HS-27A (cell line): ENCODE measurements at regions not wholly inside any gene's neighbourhood (a gene's known extent, or its start where the extent isn't known, plus 50 kb on each side); places are given as distances from the start of the nearest gene placed in this dataset.
"Not testable (repeated sequence)": the region's sequence is repeated elsewhere in the genome, so short reads cannot be mapped to it uniquely, and the experiment has no call there.

Source experiments
- DNase-seq: peaks from one replicate; pipeline ENCODE4 v3.0.0-alpha.2; 2012; ENCODE audit warnings: low read depth, missing footprints

DNA sequence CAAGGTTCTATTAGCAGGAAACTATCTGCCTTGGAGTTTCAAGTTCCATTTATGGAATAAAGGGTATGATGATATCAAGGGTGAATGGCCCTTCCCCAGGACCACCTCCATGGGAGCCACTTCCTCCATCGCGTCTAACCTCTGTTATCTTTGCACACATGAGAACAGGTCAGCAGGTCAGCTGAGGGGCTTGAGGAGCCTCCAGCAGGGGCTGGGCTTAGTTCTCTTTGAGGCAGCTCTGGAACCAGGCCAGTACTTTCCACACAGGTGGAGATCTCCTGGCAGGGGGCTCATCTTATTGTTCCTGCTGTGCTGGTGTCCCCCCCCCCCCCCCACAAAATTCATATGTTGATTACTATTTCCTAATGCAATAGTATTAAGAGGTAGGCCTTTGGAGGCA is 472.2 kb upstream of the ZMIZ1 start:
- no peak for DNase-seq

DNA sequence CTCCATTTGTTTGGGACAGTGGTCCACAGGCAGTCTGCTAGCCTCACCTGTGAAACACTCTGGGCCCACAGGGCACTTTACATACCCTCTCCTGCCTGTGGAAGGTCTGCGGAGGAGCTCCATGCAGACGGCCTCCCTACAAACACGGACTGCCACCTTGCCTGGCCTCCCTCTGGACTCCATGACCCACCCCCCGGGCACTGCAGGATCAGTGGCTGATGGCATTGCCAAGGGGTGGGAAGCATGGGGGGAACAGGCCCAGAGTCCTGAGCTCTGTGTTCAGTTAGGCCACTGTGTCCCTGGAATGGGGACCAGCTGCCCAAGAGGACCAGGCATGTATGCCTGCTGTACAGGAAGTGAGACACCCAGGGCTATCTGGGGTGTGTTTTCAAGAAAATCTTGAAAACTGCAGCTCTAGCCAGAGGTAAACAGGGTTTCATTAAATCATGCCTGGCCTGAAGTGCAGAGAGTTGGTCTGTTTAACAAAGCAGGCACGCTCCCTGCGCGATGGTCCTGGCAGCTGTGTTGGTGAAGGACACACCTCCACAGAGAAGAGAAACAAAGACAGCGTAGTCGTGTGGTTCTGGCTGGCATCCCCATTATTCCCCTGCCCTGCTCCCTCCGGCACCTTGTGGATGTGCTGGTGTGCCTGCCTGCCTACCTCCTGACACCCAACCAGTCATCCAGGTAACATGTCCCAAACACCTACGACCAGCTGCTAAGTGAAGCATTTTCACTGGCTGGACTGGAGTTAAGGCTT is 470.8 kb upstream of the ZMIZ1 start:
- DNase-seq = no peak

DNA sequence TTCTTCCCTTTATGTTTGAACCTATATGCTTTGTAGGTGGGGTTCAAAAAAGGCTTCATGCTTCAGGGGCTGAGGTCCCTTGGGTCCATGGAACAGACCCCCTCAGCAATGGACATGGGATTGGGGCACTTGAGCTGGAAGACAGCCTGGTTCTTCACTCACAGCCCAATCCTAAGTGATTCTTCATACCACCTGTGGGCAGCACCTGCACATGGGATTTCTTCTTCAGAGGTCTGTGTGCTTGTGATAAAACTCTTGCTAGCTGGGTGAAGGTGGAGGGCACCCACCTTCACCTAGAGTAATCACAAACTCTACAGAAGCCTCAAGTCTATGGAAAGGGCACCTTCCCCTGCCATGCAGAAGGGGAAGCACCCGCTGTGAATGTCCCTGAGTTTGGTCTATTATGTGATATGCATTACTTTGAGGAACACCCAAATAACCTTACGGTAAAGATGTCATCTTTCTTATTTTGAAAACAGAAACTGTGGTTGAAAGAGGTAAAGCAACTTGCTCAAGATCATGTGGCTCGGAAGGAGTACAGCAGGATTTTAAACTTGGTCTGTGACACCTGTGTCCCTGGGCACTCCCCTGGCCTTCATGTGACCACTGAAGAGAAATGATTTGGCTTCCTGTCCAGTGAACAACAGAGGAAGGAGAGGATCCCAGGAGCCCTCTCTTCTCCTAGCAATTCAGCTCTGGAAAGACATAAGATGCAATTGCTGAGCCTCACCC is 469.5 kb upstream of the ZMIZ1 start:
- DNase-seq = no peak

DNA sequence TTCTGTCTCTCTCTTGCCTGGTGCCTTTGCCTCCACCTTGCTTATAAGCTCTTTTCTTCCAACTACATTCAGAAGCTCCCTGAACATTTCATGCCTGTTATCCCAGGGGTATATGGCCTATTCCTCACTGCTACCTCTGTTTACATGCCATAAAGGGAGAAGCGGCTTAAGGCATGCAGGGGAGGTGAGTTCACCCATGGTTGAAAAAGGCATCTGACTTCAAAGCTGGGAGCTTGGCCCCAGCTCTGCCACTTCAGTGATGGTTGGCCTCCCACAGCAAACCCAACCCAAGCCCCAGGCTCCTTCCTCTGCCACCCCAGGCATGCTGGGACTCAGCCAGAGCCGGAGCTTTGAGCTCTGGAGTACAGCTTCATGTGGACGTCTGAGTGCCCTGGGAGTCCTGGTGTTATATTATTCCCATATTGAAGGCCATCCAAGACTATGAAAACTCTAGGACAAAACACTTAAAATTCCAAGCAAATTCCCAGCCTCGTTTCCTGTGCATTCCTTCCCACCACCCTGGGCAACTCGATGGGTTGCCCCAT is 468.6 kb upstream of the ZMIZ1 start:
- no peak for DNase-seq

DNA sequence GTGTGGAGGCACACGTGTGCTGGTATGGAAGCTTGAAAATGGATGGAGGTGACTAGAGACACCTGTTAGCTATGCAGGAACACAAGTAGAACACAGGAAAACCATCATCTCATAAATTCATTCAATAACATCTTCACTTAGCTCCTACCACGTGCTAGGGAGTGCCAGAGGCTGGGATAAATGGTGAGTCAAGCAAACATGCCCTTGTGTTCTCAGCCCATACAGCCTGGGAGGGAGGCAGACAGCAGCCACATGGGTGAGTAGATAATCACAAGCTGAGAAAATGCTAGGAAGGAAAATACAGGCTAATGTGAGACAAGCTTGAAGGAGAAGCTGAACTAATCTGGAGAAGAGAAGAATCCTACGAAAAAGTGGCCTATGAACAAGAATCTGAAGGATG is 468.0 kb upstream of the ZMIZ1 start:
- no peak for DNase-seq

DNA sequence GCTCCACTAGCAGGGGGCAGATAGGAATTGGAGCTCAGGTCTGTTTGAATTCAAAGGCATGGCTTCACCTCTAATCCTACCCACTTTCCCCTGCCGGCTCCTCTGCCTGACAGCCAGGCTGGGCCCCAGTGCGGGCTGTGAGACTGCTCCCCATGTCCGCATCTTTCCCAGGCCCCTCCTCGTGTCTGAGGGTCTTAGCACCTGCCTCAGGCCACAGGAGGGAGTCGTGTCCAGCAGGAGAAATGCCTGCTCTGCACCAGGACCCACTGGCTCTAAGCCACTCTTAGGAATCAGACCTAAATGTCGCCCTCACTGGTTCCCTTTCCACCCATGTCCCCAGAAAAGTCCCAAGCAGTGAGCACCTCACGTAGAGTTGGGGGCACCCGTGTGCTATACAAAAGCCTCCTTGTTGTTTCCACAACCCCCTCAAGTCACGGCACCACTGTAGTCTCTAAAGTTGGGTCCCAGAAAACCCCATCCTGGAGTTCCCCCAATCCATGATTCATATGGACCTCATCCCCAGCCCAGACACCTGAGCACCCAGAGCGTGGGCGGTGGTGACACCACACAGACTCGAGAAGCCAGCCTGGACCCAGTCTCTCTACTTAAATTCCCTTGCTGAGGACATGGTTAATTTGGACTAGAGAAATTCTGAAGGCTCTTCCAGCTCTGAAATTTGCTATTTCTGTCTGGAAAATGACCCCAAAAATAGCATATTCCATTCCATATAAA is 466.4 kb upstream of the ZMIZ1 start:
- no peak for DNase-seq

DNA sequence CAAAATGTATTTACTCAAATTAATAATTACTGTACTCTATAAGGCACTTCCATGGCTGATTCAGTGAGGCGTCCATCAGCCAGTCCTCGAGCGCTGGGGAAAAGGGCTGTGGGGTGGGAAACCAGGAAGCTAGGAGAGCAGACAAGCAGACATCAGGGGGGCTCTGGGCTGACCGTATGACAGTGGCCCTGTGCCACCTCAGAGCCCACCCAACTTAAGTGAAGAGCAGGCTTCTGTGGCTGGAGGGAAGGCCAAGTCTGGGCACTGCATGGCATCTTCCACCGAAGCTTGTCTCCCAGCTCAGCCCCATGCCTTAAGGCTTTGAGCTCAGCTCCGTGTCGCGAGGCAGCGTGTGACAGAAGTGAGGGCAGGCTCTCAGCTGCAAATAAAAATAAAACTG is 464.5 kb upstream of the ZMIZ1 start:
- no peak for DNase-seq

DNA sequence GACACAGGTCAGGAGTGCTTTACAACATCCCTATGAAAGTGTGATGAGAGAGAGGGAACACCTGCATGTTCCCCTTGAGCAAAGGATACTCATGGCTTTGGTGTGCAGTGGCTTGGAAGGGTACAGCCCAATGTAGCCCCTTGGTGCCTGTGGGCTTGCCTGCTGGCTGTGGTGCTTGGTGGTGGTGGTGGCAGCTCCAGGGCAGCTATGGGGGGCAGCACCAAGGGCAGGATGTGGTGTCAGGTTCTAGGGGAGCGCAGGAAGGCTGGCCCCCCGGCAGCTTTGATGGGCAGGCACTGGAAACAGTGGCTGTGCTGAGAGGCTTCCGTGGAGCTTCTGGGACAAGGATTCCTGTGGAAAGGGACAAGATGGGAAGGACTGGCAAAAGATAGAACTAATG is 464.0 kb upstream of the ZMIZ1 start:
- DNase-seq = no peak

DNA sequence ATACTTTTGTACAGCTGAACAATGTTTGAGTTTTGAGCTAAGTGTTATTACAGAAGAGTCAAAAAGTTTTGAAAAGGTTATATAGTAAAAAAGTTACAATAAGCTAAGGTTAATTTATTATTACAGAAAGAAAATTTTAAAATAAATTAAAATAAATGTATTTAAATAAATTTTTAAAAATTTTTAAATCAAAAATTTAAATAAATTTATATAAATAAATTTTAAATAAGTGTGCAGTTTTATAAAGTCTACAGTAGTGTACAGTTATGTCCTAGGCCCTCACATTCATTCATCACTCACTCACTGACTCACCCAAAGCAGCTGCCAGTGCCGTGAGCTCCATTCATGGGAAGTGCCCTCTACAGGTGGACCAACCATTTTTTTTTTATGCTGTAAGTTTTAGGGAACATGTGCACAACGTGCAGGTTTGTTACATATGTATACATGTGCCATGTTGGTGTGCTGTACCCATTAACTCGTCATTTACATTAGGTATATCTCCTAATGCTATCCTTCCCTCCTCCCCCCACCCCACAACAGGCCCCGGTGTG is 462.9 kb upstream of the ZMIZ1 start:
- no peak for DNase-seq

DNA sequence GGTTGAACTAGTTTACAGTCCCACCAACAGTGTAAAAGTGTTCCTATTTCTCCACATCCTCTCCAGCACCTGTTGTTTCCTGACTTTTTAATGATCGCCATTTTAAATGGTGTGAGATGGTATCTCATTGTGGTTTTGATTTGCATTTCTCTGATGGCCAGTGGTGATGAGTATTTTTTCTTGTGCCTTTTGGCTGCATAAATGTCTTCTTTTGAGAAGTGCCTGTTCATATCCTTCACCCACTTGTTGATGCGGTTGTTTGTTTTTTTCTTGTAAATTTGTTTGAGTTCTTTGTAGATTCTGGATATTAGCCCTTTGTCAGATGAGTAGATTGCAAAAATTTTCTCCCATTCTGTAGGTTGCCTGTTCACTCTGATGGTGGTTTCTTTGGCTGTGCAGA is 462.0 kb upstream of the ZMIZ1 start:
- not testable (repeated sequence) for DNase-seq

DNA sequence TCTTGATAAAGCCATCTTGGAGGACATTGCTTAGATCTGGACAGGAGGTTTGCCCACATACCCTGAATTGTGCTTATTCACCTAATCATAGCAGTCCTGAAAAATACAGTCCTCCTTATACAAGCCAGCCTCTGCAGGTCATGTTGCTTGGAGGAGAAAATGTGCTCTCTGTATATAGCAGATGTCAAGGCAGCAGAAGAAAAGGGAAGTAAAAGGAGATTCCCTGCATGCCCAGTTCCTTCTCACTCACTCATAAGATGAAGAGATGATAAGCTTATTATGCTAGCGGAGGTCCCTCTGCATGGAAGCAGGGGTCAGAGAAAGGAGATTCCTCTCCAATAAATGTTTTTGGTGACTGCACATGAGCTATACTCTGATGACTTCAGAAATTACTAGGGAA is 458.8 kb upstream of the ZMIZ1 start:
- no peak for DNase-seq

DNA sequence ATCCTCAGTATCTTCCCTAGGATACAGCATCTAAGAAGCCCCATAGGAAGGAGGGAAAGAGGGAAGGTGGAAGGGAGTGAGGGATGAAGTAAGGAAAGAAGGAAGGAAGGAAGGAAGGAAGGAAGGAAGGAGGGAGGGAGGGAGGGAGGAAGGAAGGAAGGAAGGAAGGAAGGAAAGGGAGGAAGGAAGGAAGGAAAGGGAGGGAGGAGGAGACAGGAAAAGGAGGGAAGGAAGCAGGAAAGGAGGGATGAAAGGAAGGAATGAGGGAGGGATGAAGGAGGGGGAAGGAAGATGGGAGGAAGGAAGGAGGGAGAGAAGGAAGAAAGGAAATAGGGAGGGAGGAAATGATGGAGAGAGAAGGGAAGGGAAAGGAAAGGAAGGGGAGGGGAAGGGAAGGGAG is 455.6 kb upstream of the ZMIZ1 start:
- DNase-seq = no peak

DNA sequence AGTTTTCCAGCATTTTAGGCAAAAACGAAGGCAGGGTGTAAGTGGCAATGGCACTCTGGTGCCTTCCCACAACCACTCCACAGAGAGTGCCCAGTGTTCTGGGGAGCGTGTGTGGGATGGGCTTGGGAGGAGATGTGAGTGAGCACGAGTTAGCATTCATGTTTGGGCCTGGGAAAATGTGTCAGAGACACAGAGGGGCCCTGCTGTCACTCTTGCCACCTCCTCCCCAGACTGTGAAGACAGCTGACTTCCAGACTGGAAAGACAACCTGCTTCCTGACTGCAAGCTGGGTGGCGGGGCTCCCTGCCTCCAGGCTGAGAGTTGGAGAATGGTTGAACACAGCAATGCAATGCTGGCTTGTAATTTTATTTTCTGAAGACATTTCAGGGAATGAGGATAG is 454.5 kb upstream of the ZMIZ1 start:
- DNase-seq = no peak

DNA sequence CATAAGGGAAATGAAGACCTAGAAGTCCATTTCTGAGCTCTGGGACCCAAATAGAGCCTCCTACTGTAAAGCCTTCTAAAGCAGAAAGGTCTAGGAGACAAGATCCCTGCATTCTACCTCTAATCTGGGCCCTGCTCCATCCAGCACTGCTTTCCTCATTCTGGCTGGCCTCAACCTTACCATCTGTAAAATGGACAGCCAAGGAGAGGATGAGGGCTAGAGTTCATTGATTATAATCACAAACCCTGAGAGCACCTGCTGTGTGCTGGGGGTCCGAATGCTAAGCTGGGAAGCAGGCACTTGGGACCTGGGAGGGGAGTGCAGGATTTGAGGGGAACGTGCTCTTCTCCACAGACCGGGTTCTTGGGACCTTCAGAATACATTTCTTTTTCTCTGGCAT is 454.0 kb upstream of the ZMIZ1 start:
- DNase-seq = no peak

DNA sequence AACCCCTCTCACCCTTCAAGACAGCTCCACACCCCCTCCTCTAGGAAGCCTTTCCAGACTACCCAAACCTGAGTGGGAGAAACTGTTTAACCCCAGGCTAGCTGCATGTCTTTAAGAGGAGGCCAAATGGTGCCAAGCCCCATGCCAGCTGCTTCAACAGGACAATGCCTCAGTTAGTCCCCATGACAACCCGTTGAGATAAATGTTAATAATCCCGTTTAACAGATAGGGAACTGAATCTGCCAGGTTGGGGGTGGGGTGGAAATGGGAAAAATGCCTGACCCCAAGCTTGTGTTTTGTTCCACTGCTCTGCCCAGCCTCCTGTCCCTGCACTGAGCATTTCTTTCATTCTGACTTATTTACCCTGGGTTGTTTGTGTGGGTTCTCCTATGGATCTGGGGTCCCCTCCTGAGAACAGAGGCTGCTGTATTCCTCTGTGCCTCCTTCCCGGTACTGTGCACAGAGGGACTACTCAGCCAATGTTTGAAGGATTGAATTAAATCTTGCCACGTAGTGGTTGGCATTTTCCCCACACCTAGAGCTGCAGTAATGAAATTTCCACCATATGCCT is 452.6 kb upstream of the ZMIZ1 start:
- no peak for DNase-seq

DNA sequence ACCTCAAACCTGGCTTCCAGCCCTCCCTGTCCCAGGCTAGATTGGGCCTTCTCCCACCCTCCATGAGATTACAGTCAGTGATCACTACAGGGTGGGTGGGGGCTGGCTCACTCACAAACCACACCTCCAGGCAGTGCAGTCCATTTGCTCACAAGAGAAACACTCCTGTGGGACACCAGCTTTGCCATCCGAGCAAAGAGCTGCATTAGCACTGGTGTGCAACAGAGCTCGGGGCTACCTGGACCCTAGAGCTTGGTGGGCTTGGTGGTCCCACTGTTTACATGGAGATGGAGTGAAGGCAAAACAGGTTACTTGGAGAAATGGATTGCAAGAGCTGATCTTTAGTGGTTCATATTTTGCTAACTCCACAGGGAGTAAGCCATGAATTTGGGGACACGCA is 451.7 kb upstream of the ZMIZ1 start:
- DNase-seq = no peak

DNA sequence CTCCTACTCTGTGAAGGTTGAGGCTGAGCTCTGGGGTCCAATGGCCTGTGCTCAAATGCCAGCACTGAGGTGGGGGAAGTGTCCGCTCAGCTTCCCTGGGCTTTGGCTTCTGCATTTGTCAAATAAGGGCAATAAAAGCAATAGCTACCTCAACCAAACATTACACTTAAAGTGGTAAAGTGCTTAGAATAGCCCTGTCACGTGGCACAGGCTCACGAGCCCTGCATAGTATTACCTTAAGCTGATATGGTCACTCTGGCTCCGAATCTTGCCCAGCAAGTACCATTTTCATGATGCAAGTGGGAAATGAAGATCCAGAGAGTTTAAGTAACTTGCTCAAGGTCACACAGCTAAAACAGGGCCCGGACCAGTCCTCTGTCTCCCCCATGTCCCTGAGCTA is 451.1 kb upstream of the ZMIZ1 start:
- DNase-seq = no peak

DNA sequence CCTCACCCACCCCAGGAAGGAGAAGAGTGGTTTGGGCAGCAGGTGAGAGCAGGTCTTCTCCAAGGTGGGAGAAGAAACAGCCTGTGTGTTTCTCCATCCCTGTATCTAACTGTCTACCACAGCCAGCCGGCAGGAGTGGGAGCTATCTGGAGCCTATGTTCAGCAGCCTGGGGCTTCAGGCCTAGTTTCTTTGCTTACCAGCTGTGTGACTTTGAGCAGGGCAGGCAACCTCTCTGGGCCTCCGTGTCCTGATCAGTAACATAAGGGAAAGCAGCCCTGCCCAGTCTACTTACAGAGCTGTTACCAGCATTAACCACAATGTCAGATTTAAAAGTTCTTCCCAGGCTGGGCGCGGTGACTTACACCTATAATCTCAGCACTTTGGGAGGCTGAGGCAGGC is 450.7 kb upstream of the ZMIZ1 start:
- no peak for DNase-seq

DNA sequence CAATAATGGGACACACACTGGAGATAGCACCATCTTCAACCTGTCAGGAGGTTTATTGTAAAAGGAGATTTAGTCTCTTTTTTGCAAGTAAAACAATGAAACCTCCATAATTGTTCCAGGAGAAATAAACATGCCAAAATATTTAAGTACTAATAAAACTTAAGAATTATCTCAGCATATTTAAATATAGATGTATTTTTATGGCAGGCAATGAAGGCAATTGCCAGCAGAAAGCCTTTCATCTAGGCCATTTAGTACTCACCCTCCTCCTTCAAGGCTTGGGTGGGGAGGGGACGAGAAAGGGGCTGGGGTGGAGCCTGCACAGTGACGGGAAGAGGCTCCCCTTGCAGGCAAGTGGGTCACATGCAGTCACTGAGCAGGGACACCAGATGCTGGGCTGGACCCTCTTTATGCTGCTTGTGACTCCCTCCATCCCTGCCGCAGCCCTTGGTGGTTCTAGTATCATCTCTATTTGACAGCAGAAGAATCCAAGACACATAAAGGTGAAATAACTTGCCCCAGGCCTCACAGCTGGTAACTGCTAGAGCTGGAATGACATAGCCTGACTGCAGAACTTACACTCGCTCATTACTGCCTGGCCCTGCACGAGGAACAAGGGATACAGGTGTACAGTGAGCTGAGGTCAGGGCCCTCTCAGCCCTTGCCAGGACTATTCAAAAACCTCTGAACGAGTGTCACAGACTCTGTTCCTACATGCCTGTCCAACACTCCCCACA is 449.5 kb upstream of the ZMIZ1 start:
- no peak for DNase-seq

DNA sequence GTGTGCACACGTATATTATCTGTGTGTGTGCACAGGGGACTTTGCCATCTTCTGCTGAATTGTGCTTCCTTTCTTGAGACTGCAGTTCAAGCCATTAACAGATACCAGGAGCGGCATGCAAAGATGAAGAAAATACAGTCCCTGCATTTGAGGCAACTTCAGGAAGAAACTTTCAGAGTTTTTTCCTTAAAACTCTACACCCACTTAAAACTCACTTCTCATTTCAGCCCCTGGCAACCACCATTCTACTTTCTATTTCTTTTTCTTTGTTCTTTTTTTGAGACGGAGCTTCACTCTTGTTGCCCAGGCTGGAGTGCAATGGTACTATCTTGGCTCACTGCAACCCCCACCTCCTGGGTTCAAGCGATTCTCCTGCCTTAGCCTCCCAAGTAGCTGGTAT is 448.9 kb upstream of the ZMIZ1 start:
- DNase-seq = no peak

DNA sequence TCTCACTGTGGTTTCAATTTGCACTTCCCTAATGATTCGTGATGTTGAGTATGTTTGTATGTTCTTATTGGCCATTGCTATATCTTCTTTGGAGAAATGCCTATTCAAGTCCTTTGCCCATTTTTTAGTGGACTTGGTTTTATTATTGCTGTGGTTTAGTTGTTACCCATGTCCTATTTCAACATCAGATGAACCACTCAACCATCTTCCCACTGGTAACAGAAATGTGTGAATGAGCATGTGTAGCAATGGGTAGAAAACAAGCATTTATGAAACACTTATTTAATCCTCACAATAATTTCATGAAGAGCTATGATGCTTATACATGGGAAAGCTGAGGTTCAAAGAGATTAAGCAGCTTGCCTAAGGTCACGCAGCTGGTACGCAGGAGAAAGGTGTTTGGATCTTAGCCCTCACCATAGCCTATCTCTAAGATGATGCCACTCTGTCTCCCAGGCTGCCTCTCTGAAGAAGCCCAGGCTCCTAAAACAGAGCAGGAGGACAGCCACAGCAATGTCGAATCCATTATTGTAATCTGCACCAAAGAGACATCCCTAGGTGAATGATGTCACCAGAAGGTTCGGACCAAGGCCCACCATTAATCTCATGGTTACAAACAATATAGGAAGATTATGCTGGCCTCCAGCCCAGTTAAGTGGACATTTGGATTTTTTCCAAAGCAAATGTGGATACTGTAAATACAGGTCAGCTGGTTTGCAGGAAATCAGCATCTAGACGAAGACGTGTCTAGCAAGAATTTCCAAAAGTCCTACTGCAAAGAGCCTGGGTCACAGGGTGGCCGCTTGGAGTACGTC is 447.6 kb upstream of the ZMIZ1 start:
- no peak for DNase-seq
